ENCODE measurements at regions not wholly inside any gene's neighbourhood (a gene's known extent, or its start where the extent isn't known, plus 50 kb on each side); places are given as distances from the start of the nearest gene placed in this dataset.
"Not testable (repeated sequence)": the region's sequence is repeated elsewhere in the genome, so short reads cannot be mapped to it uniquely, and the experiment has no call there.

- CTCF ChIA-PET = no interaction called here
- WGBS (ENCODE audit: missing lambda C conversion rate) = 54% methylated on average over 5 of the region's 5 CpGs
- POLR2A ChIA-PET = no interaction called here
- DNase-seq (ENCODE audit: low read depth in 1 of 2, low spot score in 1 of 2) (no peak), FAIRE-seq (no peak), ATAC-seq (no peak)
- TF ChIP-seq ZNF302 (CRISPR knock-in tag; IDR thresholded peaks at IDR 0.05) (no peak), HDAC2 (IDR thresholded peaks at IDR 0.05) (no peak), HES2 (IDR thresholded peaks at IDR 0.05) (no peak), MYC (IDR thresholded peaks at IDR 0.05; ENCODE audit: borderline replicate concordance, low read length) (no peak), NR3C1 (IDR thresholded peaks at IDR 0.05) (no peak), EHMT2 (IDR thresholded peaks at IDR 0.05; ENCODE audit: low read depth) (no peak), FOSB (CRISPR knock-in tag; IDR thresholded peaks at IDR 0.05) (no peak), HOXA7 (CRISPR knock-in tag; IDR thresholded peaks at IDR 0.05) (no peak), RAD21 (conservative IDR thresholded peaks at IDR 0.05 in 1 of 2, IDR thresholded peaks at IDR 0.05 in 1 of 2) (no peak), BHLHE40 (IDR thresholded peaks at IDR 0.05; ENCODE audit: low read depth, low read length) (no peak), EHF (CRISPR knock-in tag; IDR thresholded peaks at IDR 0.05) (no peak), CBX2 (IDR thresholded peaks at IDR 0.05; ENCODE audit: borderline replicate concordance, low read depth) (no peak)
- TF ChIP-seq, protein P1, sequence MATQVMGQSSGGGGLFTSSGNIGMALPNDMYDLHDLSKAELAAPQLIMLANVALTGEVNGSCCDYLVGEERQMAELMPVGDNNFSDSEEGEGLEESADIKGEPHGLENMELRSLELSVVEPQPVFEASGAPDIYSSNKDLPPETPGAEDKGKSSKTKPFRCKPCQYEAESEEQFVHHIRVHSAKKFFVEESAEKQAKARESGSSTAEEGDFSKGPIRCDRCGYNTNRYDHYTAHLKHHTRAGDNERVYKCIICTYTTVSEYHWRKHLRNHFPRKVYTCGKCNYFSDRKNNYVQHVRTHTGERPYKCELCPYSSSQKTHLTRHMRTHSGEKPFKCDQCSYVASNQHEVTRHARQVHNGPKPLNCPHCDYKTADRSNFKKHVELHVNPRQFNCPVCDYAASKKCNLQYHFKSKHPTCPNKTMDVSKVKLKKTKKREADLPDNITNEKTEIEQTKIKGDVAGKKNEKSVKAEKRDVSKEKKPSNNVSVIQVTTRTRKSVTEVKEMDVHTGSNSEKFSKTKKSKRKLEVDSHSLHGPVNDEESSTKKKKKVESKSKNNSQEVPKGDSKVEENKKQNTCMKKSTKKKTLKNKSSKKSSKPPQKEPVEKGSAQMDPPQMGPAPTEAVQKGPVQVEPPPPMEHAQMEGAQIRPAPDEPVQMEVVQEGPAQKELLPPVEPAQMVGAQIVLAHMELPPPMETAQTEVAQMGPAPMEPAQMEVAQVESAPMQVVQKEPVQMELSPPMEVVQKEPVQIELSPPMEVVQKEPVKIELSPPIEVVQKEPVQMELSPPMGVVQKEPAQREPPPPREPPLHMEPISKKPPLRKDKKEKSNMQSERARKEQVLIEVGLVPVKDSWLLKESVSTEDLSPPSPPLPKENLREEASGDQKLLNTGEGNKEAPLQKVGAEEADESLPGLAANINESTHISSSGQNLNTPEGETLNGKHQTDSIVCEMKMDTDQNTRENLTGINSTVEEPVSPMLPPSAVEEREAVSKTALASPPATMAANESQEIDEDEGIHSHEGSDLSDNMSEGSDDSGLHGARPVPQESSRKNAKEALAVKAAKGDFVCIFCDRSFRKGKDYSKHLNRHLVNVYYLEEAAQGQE (IDR thresholded peaks at IDR 0.05) = no peak
- TF ChIP-seq, protein P2, sequence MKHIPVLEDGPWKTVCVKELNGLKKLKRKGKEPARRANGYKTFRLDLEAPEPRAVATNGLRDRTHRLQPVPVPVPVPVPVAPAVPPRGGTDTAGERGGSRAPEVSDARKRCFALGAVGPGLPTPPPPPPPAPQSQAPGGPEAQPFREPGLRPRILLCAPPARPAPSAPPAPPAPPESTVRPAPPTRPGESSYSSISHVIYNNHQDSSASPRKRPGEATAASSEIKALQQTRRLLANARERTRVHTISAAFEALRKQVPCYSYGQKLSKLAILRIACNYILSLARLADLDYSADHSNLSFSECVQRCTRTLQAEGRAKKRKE (CRISPR knock-in tag; IDR thresholded peaks at IDR 0.05; ENCODE audit: low read depth) = no peak
- no peaks in the 10 kb centered on the region; the same call in 2 of the 3 replicates for H3K9me3 ChIP-seq
- H3K4me2 ChIP-seq = no peak overlapping the region
- H3K4me1 ChIP-seq = no peaks in the 10 kb centered on the region
- H3K27ac ChIP-seq = no peak overlapping the region
- no peak overlapping the region for H3K4me3 ChIP-seq
Observed at GRCh38 chr16:17552351-17552750, 81.6 kb upstream of the XYLT1 start.

DNA sequence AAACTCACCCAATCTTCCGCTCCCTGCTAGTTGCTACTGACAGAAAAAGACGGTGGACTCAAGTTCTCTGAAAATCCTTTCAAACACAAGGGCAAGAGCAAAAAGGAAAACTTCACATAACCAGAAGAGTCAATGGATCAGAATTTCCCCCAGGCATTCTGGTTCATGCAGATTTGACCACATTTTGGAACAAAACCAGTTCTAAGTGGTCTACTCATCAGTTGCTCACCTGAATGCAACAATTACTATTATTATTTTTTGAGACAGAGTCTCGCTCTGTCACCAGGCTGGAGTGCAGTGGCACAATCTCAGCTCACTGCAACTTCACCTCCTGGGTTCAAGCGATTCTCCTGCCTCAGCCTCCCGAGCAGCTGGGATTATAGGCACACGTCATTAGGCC, 80.9 kb upstream of the XYLT1 start:
- WGBS (ENCODE audit: missing lambda C conversion rate) = 20% methylated on average over 6 of the region's 6 CpGs
- DNase-seq (ENCODE audit: low read depth in 1 of 2, low spot score in 1 of 2); H3K4me2 ChIP-seq; FAIRE-seq; POLR2A ChIA-PET; H3K27ac ChIP-seq; ATAC-seq; H3K4me1 ChIP-seq; H3K4me3 ChIP-seq; H3K9me3 ChIP-seq; CTCF ChIA-PET: not testable (repeated sequence)

- no peak overlapping the region for H3K4me3 ChIP-seq
- ChIA-PET POLR2A (no interaction called here), CTCF (no interaction called here)
- H3K4me1 ChIP-seq = no peaks in the 10 kb centered on the region
- H3K27ac ChIP-seq = no peak overlapping the region
- FAIRE-seq (no peak), DNase-seq (ENCODE audit: low read depth in 1 of 2, low spot score in 1 of 2) (no peak), ATAC-seq (no peak)
- H3K4me2 ChIP-seq = no peak overlapping the region
- H3K9me3 ChIP-seq = no peaks in the 10 kb centered on the region
- 0% methylated on average over 4 of the region's 4 CpGs for WGBS (ENCODE audit: missing lambda C conversion rate)
- TF ChIP-seq HES2 (IDR thresholded peaks at IDR 0.05) (no peak), TP53 (CRISPR knock-in tag; IDR thresholded peaks at IDR 0.05) (no peak), ZNF302 (CRISPR knock-in tag; IDR thresholded peaks at IDR 0.05) (no peak), ZFP36 (IDR thresholded peaks at IDR 0.05; ENCODE audit: borderline replicate concordance, partially characterized antibody) (no peak), HOXB13 (CRISPR knock-in tag; IDR thresholded peaks at IDR 0.05; ENCODE audit: low read depth) (no peak), KDM5A (IDR thresholded peaks at IDR 0.05) (no peak), MAFK (IDR thresholded peaks at IDR 0.05; ENCODE audit: partially characterized antibody) (no peak), KDM1A (IDR thresholded peaks at IDR 0.05; ENCODE audit: low read depth) (no peak), HOXA7 (CRISPR knock-in tag; IDR thresholded peaks at IDR 0.05) (no peak)
- TF ChIP-seq, protein P2 (CRISPR knock-in tag; IDR thresholded peaks at IDR 0.05; ENCODE audit: low read depth) = no peak
Observed at GRCh38 chr16:17548825-17549224, 78.1 kb upstream of the XYLT1 start.
